ENCODE measurements at regions not wholly inside any gene's neighbourhood (a gene's known extent, or its start where the extent isn't known, plus 50 kb on each side); places are given as distances from the start of the nearest gene placed in this dataset.

DNA sequence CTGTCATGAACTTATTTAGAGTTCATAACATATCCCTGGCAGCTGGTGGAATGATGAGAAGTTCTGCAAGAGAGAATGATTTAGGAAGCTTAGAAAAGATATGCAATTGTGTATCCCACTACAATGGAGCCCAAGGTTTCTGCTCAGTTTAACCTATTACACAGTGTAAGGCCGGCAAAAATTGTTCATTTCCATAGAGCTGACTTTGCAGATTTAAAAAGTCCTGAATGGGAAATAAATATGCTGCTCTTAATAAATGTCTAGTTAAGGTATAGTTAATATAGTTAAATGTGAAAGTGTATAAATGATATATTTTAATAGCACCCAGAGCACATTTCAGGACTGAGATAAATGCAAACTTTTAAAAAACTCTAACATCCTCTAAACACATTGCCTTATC, 149.9 kb downstream of the EVX1 start:
- TF ChIP-seq, protein P1, sequence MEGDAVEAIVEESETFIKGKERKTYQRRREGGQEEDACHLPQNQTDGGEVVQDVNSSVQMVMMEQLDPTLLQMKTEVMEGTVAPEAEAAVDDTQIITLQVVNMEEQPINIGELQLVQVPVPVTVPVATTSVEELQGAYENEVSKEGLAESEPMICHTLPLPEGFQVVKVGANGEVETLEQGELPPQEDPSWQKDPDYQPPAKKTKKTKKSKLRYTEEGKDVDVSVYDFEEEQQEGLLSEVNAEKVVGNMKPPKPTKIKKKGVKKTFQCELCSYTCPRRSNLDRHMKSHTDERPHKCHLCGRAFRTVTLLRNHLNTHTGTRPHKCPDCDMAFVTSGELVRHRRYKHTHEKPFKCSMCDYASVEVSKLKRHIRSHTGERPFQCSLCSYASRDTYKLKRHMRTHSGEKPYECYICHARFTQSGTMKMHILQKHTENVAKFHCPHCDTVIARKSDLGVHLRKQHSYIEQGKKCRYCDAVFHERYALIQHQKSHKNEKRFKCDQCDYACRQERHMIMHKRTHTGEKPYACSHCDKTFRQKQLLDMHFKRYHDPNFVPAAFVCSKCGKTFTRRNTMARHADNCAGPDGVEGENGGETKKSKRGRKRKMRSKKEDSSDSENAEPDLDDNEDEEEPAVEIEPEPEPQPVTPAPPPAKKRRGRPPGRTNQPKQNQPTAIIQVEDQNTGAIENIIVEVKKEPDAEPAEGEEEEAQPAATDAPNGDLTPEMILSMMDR (IDR thresholded peaks at IDR 0.05; ENCODE audit: insufficient read depth, low read length): no peak
- TF ChIP-seq GABPA (IDR thresholded peaks at IDR 0.05; ENCODE audit: low read depth): no peak

Measured in HL-60 (cell line).